ENCODE measurements at regions not wholly inside any gene's neighbourhood (a gene's known extent, or its start where the extent isn't known, plus 50 kb on each side); places are given as distances from the start of the nearest gene placed in this dataset.
A peak's percentile ranks its signal among the peaks of the same experiment; 100 is the strongest.

GRCh38 chr5:100641833-100642232, 106.7 kb downstream of the FAM174A start:
- H3K9me3 Mint-ChIP-seq = no peaks in the 10 kb centered on the region
- DNase-seq (ENCODE audit: low spot score) = no peak
- H3K4me1 Mint-ChIP-seq = peaks cover 29% of the 10 kb centered on the region
- Histone ChIP-seq H3K4me2 (no peak overlapping the region), H4K20me1 (ENCODE audit: low read depth) (no peaks in the 10 kb centered on the region), H3K27ac (no peak overlapping the region), H3K9me3 (ENCODE audit: low read depth) (no peaks in the 10 kb centered on the region), H3K9ac (no peak overlapping the region), H3K4me1 (no peaks in the 10 kb centered on the region), H3K4me3 (no peak overlapping the region), H2AFZ (replicated peaks) (no peak overlapping the region), H3F3A (ENCODE audit: low read depth) (no peaks in the 10 kb centered on the region), H3K36me3 (no peaks in the 10 kb centered on the region), H3K79me2 (ENCODE audit: low read depth) (no peaks in the 10 kb centered on the region), H3K27me3 (peaks cover 43% of the 10 kb centered on the region)
- no peaks in the 10 kb centered on the region for H3K36me3 Mint-ChIP-seq
- H3K27me3 Mint-ChIP-seq (ENCODE audit: insufficient read depth, low read depth) = peaks cover 3% of the 10 kb centered on the region
- no peak overlapping the region for H3K27ac Mint-ChIP-seq
- no peak for TF ChIP-seq CTCF (IDR thresholded peaks at IDR 0.05)
- no peak for TF ChIP-seq EZH2phosphoT487 (IDR thresholded peaks at IDR 0.05)
- no peak for TF ChIP-seq EZH2 (IDR thresholded peaks at IDR 0.05)
- H3K4me3 Mint-ChIP-seq = no peak overlapping the region

DNA sequence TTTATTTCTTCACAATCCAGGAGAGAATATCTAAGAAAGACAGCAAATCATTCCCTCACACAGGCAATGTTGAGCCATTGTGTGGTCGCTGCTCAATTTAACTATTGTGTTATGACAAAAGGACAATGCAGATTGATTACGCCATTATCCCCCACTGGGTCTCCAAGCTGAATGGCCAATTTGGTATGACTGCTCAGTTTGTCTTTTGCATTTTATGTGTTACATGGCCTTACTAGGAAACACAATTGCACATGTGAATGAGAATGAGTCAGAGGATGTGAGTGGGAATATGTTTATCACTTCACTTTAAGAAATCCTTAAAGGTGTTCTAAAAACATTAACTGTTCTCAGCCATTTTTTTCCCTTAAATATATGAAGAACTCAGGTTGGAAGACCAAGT, 108.3 kb downstream of the FAM174A start:
- DNase-seq (ENCODE audit: low spot score) = peak; percentile 60
- Histone ChIP-seq H3K9me3 (ENCODE audit: low read depth) (no peaks in the 10 kb centered on the region), H3K79me2 (ENCODE audit: low read depth) (no peaks in the 10 kb centered on the region), H4K20me1 (ENCODE audit: low read depth) (no peaks in the 10 kb centered on the region), H3F3A (ENCODE audit: low read depth) (no peaks in the 10 kb centered on the region), H3K9ac (no peak overlapping the region), H3K4me3 (no peak overlapping the region), H2AFZ (replicated peaks) (no peak overlapping the region), H3K27ac (no peak overlapping the region), H3K27me3 (peaks cover 43% of the 10 kb centered on the region), H3K4me1 (peaks cover 16% of the 10 kb centered on the region), H3K36me3 (no peaks in the 10 kb centered on the region), H3K4me2 (no peak overlapping the region)
- peaks cover 3% of the 10 kb centered on the region for H3K27me3 Mint-ChIP-seq (ENCODE audit: insufficient read depth, low read depth)
- H3K27ac Mint-ChIP-seq = no peak overlapping the region
- peaks cover 37% of the 10 kb centered on the region for H3K4me1 Mint-ChIP-seq
- H3K4me3 Mint-ChIP-seq = no peak overlapping the region
- H3K9me3 Mint-ChIP-seq = no peaks in the 10 kb centered on the region
- TF ChIP-seq EZH2phosphoT487 (IDR thresholded peaks at IDR 0.05) (peak; percentile 99), EZH2 (IDR thresholded peaks at IDR 0.05) (no peak)
- no peaks in the 10 kb centered on the region for H3K36me3 Mint-ChIP-seq

DNA sequence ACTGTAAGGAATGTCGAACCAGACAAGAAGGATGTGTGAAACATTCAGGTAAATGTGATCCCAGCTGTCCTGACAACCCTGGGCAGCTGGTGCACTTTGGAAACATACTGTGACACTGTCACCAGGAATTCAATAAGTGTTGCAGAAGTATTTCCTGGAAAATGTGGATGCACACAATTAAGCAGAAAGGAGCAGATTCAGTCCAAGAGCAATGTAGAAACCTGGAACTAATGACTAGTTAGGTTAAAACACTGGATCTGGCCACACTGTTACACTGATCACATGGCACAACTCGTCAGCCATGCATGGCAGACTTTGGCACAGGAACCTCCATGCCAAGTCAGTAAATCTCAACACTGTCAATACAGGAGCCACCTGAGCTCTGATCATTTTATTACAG, 109.0 kb downstream of the FAM174A start:
- no peak for DNase-seq (ENCODE audit: low spot score)
- Histone ChIP-seq H2AFZ (replicated peaks) (no peak overlapping the region), H3K4me1 (peaks cover 22% of the 10 kb centered on the region), H3K27ac (no peak overlapping the region), H3K9ac (no peak overlapping the region), H3K36me3 (no peaks in the 10 kb centered on the region), H3K79me2 (ENCODE audit: low read depth) (no peaks in the 10 kb centered on the region), H3K9me3 (ENCODE audit: low read depth) (no peaks in the 10 kb centered on the region), H4K20me1 (ENCODE audit: low read depth) (no peaks in the 10 kb centered on the region), H3K4me2 (no peak overlapping the region), H3K27me3 (peaks cover 43% of the 10 kb centered on the region), H3F3A (ENCODE audit: low read depth) (no peaks in the 10 kb centered on the region), H3K4me3 (no peak overlapping the region)
- no peak overlapping the region for H3K27ac Mint-ChIP-seq
- no peaks in the 10 kb centered on the region for H3K36me3 Mint-ChIP-seq
- H3K4me3 Mint-ChIP-seq = no peak overlapping the region
- no peak for TF ChIP-seq EZH2 (IDR thresholded peaks at IDR 0.05)
- no peak for TF ChIP-seq EZH2phosphoT487 (IDR thresholded peaks at IDR 0.05)
- no peak for TF ChIP-seq CTCF (IDR thresholded peaks at IDR 0.05)
- no peaks in the 10 kb centered on the region for H3K9me3 Mint-ChIP-seq
- H3K4me1 Mint-ChIP-seq = peaks cover 40% of the 10 kb centered on the region
- H3K27me3 Mint-ChIP-seq (ENCODE audit: insufficient read depth, low read depth) = peaks cover 3% of the 10 kb centered on the region

DNA sequence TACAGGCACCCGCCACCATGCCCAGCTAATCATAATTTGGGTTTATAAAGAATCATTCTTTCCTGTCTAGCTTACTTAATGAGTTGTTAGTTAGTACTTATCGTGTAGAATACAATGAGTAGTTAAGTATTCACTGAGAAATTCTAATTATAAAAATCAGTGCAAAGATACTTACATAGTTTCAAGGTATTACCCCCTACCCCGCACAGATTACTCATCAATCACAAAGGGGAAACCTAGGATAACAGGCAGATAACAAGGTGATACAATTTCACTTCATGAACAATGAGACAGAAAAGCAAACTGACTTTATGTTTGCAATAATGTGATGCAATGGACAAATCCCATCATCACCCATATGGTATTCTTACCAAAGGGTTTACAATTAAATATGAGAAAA, 109.6 kb downstream of the FAM174A start:
- peaks cover 43% of the 10 kb centered on the region for H3K27me3 ChIP-seq

More for the DNA sequence above, 109.6 kb downstream of the FAM174A start:
- no peaks in the 10 kb centered on the region for H4K20me1 ChIP-seq (ENCODE audit: low read depth)
- no peak for DNase-seq (ENCODE audit: low spot score)
- Mint-ChIP-seq H3K27ac (no peak overlapping the region), H3K27me3 (ENCODE audit: insufficient read depth, low read depth) (peaks cover 3% of the 10 kb centered on the region), H3K4me3 (no peak overlapping the region), H3K36me3 (no peaks in the 10 kb centered on the region), H3K4me1 (peaks cover 46% of the 10 kb centered on the region), H3K9me3 (no peaks in the 10 kb centered on the region)
- no peaks in the 10 kb centered on the region for H3K9me3 ChIP-seq (ENCODE audit: low read depth)
- no peak overlapping the region for H3K27ac ChIP-seq
- H3K4me3 ChIP-seq = no peak overlapping the region
- TF ChIP-seq EZH2 (IDR thresholded peaks at IDR 0.05) (no peak), EZH2phosphoT487 (IDR thresholded peaks at IDR 0.05) (no peak), CTCF (IDR thresholded peaks at IDR 0.05) (no peak)
- H3K9ac ChIP-seq = no peak overlapping the region
- H3K79me2 ChIP-seq (ENCODE audit: low read depth) = no peaks in the 10 kb centered on the region
- H2AFZ ChIP-seq (replicated peaks) = no peak overlapping the region
- H3K4me1 ChIP-seq = peaks cover 25% of the 10 kb centered on the region
- H3F3A ChIP-seq (ENCODE audit: low read depth) = no peaks in the 10 kb centered on the region
- no peaks in the 10 kb centered on the region for H3K36me3 ChIP-seq
- H3K4me2 ChIP-seq = no peak overlapping the region

Data from neural progenitor cell (in vitro differentiated cells).